NCI-H1930 (cell line): ENCODE measurements at regions not wholly inside any gene's neighbourhood (a gene's known extent, or its start where the extent isn't known, plus 50 kb on each side); places are given as distances from the start of the nearest gene placed in this dataset.
"Not testable (repeated sequence)": the region's sequence is repeated elsewhere in the genome, so short reads cannot be mapped to it uniquely, and the experiment has no call there.

Source experiments
- DNase-seq, 2 experiments: peaks; one replicate each; lab custom pipeline; 2025; lab: John Stamatoyannopoulos, UW

GRCh38 chr4:188287169-188287894 is 148.1 kb downstream of the TRIML1 start:
- DNase-seq = no peak

GRCh38 chr4:188289531-188290125 is 150.4 kb downstream of the TRIML1 start:
- DNase-seq = no peak

- DNase-seq = no peak
These were observed 156.7 kb downstream of the TRIML1 start for GRCh38 chr4:188295899-188296298.

- DNase-seq = no peak
These were observed 157.1 kb downstream of the TRIML1 start for GRCh38 chr4:188296331-188296730.

GRCh38 chr4:188297873-188298272 is 158.6 kb downstream of the TRIML1 start:
- no peak for DNase-seq

GRCh38 chr4:188299161-188299560 is 159.9 kb downstream of the TRIML1 start:
- DNase-seq = no peak

GRCh38 chr4:188300385-188300784 is 161.1 kb downstream of the TRIML1 start:
- no peak for DNase-seq

- DNase-seq = no peak
These were observed 166.4 kb downstream of the TRIML1 start for GRCh38 chr4:188305690-188306089.

- no peak for DNase-seq
These were observed 168.3 kb downstream of the TRIML1 start for GRCh38 chr4:188307591-188307990.

- no peak for DNase-seq
These were observed 168.9 kb downstream of the TRIML1 start for GRCh38 chr4:188308142-188308541.

GRCh38 chr4:188316391-188316790 is 177.2 kb downstream of the TRIML1 start:
- DNase-seq = no peak

- no peak for DNase-seq
These were observed 189.7 kb downstream of the TRIML1 start for GRCh38 chr4:188328966-188329365.

GRCh38 chr4:188329521-188329920 is 190.3 kb downstream of the TRIML1 start:
- DNase-seq = no peak

GRCh38 chr4:188332265-188332664 is 193.0 kb downstream of the TRIML1 start:
- no peak for DNase-seq

- DNase-seq = no peak
These were observed 197.7 kb downstream of the TRIML1 start for GRCh38 chr4:188336891-188337290.

- no peak for DNase-seq
These were observed 202.2 kb downstream of the TRIML1 start for GRCh38 chr4:188341428-188341827.

- no peak for DNase-seq
These were observed 207.0 kb downstream of the TRIML1 start for GRCh38 chr4:188346171-188346809.

GRCh38 chr4:188347339-188347738 is 208.1 kb downstream of the TRIML1 start:
- no peak for DNase-seq

- DNase-seq = not testable (repeated sequence)
These were observed 210.3 kb downstream of the TRIML1 start for GRCh38 chr4:188349569-188349968.

GRCh38 chr4:188363196-188363595 is 224.0 kb downstream of the TRIML1 start:
- DNase-seq = no peak

- DNase-seq = no peak
These were observed 231.5 kb downstream of the TRIML1 start for GRCh38 chr4:188370777-188371176.

- DNase-seq = no peak
These were observed 232.8 kb downstream of the TRIML1 start for GRCh38 chr4:188372058-188372457.

- no peak for DNase-seq
These were observed 233.6 kb downstream of the TRIML1 start for GRCh38 chr4:188372829-188373228.
